ENCODE measurements at regions not wholly inside any gene's neighbourhood (a gene's known extent, or its start where the extent isn't known, plus 50 kb on each side); places are given as distances from the start of the nearest gene placed in this dataset.
A peak's percentile ranks its signal among the peaks of the same experiment; 100 is the strongest.
"Not testable (repeated sequence)": the region's sequence is repeated elsewhere in the genome, so short reads cannot be mapped to it uniquely, and the experiment has no call there.

- DNase-seq (ENCODE audit: extremely low spot score, unreplicated experiment): no peak
- H3K4me1 Mint-ChIP-seq (ENCODE audit: unreplicated experiment): no peaks in the 10 kb centered on the region
- no peaks in the 10 kb centered on the region for H3K9me3 Mint-ChIP-seq
- peak overlapping the region; percentile 5 for H3K27ac Mint-ChIP-seq
- H3K27me3 Mint-ChIP-seq: peaks cover 2% of the 10 kb centered on the region
- no peaks in the 10 kb centered on the region for H3K36me3 Mint-ChIP-seq
- TF ChIP-seq, protein P1, sequence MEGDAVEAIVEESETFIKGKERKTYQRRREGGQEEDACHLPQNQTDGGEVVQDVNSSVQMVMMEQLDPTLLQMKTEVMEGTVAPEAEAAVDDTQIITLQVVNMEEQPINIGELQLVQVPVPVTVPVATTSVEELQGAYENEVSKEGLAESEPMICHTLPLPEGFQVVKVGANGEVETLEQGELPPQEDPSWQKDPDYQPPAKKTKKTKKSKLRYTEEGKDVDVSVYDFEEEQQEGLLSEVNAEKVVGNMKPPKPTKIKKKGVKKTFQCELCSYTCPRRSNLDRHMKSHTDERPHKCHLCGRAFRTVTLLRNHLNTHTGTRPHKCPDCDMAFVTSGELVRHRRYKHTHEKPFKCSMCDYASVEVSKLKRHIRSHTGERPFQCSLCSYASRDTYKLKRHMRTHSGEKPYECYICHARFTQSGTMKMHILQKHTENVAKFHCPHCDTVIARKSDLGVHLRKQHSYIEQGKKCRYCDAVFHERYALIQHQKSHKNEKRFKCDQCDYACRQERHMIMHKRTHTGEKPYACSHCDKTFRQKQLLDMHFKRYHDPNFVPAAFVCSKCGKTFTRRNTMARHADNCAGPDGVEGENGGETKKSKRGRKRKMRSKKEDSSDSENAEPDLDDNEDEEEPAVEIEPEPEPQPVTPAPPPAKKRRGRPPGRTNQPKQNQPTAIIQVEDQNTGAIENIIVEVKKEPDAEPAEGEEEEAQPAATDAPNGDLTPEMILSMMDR (conservative IDR thresholded peaks at IDR 0.05): no peak
- no peak overlapping the region for H3K4me3 Mint-ChIP-seq
These were observed 103.4 kb downstream of the LUZP4 start for GRCh38 chrX:115392871-115393270.

DNA sequence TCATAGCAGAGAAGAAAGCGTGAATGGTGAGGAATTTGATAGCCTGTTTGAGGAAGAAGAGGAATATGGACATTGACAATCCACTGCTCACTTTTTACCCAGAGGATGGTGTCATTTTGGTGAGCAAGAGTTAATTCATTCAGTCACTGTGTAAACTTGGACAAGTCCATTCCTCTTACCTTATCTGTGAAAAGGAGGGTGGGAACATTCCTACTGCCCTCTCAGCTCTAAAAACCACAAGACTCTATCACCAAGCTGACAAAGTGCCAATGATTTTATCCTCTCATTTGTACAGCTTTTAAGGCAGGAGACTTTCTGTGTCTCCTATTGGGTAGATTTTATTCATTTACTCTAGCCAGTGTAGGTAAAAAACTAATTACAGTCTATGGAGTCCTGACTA is 103.8 kb downstream of the LUZP4 start:
- Mint-ChIP-seq H3K27me3 (peaks cover 2% of the 10 kb centered on the region), H3K4me3 (no peak overlapping the region), H3K36me3 (no peaks in the 10 kb centered on the region), H3K27ac (peak overlapping the region; percentile 5), H3K9me3 (no peaks in the 10 kb centered on the region), H3K4me1 (ENCODE audit: unreplicated experiment) (no peaks in the 10 kb centered on the region)
- DNase-seq (ENCODE audit: extremely low spot score, unreplicated experiment): no peak
- TF ChIP-seq, protein P1 (conservative IDR thresholded peaks at IDR 0.05): no peak

DNA sequence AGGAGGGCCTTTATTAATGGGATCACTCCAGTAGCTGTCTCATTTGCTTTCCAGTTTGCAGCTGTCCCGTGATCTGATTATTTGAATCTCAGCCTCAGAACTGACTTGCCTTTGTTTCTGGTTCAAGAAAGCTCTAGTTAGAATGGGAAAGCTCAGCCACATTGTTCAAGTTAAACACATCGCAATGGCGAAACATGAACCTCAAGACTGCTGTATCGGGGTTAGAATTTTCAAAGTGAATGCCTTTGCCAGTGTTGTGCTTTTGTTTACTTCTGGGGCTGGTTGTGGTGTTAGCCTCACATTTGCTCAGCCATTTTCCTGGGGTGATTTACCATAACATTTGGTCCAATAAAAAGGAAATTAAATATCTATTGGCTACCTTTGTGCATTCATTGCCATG is 105.3 kb downstream of the LUZP4 start:
- not testable (repeated sequence) for DNase-seq (ENCODE audit: extremely low spot score, unreplicated experiment); H3K27me3 Mint-ChIP-seq; H3K9me3 Mint-ChIP-seq; H3K4me3 Mint-ChIP-seq; H3K36me3 Mint-ChIP-seq; H3K4me1 Mint-ChIP-seq (ENCODE audit: unreplicated experiment); H3K27ac Mint-ChIP-seq

- no peaks in the 10 kb centered on the region for H3K36me3 Mint-ChIP-seq
- H3K27me3 Mint-ChIP-seq: peaks cover 2% of the 10 kb centered on the region
- H3K4me1 Mint-ChIP-seq (ENCODE audit: unreplicated experiment): peaks cover 25% of the 10 kb centered on the region
- DNase-seq (ENCODE audit: extremely low spot score, unreplicated experiment): no peak
- peak overlapping the region; percentile 4 for H3K27ac Mint-ChIP-seq
- H3K4me3 Mint-ChIP-seq: no peak overlapping the region
- TF ChIP-seq, protein P1 (conservative IDR thresholded peaks at IDR 0.05): no peak
- no peaks in the 10 kb centered on the region for H3K9me3 Mint-ChIP-seq
These were observed 109.8 kb downstream of the LUZP4 start for GRCh38 chrX:115399306-115399705.

DNA sequence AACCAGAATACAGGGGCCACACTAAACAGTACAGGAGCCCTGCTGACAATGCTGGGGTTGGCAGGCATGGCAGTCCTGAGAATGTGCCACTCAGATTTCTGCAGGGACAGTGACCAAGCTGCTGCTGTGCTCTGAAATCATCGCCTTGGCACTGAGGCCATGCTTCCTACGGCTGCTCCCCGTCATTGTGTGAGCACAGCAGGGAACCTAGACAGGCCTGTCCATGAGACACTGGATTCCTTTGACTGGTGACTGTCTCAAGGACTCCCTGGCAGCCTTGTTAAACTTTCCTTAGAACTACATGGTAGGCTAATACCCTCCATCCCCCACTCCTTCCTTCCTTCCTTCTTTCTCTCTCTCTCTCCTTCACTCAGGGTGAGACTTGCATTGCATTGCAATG is 111.4 kb downstream of the LUZP4 start:
- TF ChIP-seq, protein P1 (conservative IDR thresholded peaks at IDR 0.05): no peak
- Mint-ChIP-seq H3K9me3 (no peaks in the 10 kb centered on the region), H3K4me1 (ENCODE audit: unreplicated experiment) (peaks cover 25% of the 10 kb centered on the region), H3K27me3 (peaks cover 2% of the 10 kb centered on the region), H3K4me3 (no peak overlapping the region), H3K36me3 (no peaks in the 10 kb centered on the region), H3K27ac (no peak overlapping the region)
- DNase-seq (ENCODE audit: extremely low spot score, unreplicated experiment): no peak

DNA sequence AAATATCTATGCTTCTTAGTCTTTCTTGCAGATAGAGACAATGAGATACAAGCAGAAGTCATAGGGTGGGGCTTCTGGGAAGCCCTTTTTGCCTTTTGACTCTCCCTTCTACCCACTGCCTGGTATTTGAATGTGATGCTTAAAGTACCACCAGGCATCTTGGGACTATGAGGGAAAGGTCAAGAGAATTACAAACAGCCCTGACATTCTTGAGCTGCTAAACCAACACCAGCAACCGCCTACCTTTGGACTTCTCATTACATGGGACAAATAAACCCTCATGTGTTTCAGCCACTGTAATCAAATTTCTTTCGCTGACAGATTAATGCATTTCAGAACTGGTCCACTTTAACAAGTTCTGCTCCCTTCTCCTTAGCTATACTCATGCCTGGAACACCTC is 112.8 kb downstream of the LUZP4 start:
- no peaks in the 10 kb centered on the region for H3K36me3 Mint-ChIP-seq
- no peak for DNase-seq (ENCODE audit: extremely low spot score, unreplicated experiment)
- H3K4me3 Mint-ChIP-seq: no peak overlapping the region
- H3K27ac Mint-ChIP-seq: no peak overlapping the region
- TF ChIP-seq, protein P1 (conservative IDR thresholded peaks at IDR 0.05): no peak
- peaks cover 25% of the 10 kb centered on the region for H3K4me1 Mint-ChIP-seq (ENCODE audit: unreplicated experiment)
- no peaks in the 10 kb centered on the region for H3K9me3 Mint-ChIP-seq
- H3K27me3 Mint-ChIP-seq: no peaks in the 10 kb centered on the region

All from type B pancreatic cell (in vitro differentiated cells).